ENCODE measurements at regions not wholly inside any gene's neighbourhood (a gene's known extent, or its start where the extent isn't known, plus 50 kb on each side); places are given as distances from the start of the nearest gene placed in this dataset.
"Not testable (repeated sequence)": the region's sequence is repeated elsewhere in the genome, so short reads cannot be mapped to it uniquely, and the experiment has no call there.

DNA sequence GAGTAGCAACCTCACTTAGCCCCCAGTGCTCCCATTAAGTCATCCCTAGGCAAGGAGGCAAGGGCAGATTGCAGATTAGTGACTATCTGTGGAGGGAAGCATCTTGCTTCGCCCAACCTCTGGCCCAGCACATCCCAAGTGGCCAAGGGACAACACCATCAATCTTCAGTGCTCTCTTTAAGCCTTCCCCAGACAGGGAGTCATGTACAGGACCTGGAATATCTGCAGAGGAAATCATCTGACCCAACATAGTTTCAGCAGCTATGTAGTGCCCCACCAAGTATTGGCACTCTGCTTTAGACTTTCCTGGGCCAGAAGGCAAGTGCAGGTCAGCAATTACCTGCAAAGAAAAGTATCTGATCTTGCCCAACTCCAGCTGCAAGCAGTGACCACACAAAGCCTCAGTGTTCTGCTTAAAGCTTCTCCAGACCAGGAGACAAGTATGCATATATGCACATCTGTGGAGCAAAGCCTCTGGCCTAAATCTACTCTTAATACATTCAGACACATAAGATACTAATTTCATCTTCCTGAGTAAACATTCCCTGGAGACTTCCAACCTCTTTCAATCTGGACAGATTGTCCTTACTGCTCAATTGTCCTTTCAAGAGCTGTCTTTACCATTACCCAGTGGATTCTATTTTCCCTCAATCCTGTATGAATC lies 224.8 kb upstream of the VLDLR start:
- DNase-seq: no peak

- not testable (repeated sequence) for DNase-seq
Measured at GRCh38 chr9:2397875-2398274, 223.7 kb upstream of the VLDLR start.

DNA sequence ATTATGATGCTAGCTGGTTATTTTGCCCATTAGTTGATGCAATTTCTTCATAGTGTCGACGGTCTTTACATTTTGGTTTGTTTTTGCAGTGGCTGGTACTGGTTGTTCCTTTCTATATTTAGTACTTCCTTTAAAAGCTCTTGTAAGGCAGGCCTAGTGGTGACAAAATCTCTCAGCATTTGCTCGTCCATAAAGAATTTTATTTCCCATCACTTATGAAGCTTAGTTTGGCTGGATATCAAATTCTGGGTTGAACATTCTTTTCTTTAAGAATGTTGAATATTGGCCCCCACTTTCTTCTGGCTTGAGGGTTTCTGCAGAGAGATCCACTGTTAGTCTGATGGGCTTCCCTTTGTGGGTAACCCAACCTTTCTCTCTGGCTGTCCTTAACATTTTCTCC lies 219.8 kb upstream of the VLDLR start:
- not testable (repeated sequence) for DNase-seq

DNA sequence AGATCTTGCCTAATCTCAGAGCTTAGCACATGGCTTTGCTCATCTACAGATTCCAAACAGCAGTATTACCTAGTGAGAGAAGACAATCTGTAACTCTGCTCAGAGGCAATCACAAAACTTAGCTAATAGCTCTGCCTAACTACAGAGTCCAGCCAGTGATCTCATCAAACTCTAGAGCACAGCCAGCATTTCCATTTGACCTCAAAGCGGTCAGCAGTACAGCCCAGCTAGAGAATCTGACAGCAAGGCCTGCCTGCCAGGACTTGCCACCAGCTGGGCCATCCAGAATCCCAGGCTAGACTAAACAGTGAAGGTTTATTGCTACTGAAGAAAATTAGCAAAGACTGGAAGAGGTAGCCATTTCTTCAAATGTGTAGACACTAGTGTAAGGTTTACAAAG lies 217.9 kb upstream of the VLDLR start:
- no peak for DNase-seq

- DNase-seq: no peak
Measured at GRCh38 chr9:2406252-2406651, 215.3 kb upstream of the VLDLR start.

- no peak for DNase-seq
Measured at GRCh38 chr9:2407450-2407849, 214.1 kb upstream of the VLDLR start.

- DNase-seq: no peak
Measured at GRCh38 chr9:2411459-2412215, 209.9 kb upstream of the VLDLR start.

GRCh38 chr9:2413160-2413805 lies 208.3 kb upstream of the VLDLR start:
- peak; percentile 56 for DNase-seq

GRCh38 chr9:2414465-2414864 lies 207.1 kb upstream of the VLDLR start:
- no peak for DNase-seq

DNA sequence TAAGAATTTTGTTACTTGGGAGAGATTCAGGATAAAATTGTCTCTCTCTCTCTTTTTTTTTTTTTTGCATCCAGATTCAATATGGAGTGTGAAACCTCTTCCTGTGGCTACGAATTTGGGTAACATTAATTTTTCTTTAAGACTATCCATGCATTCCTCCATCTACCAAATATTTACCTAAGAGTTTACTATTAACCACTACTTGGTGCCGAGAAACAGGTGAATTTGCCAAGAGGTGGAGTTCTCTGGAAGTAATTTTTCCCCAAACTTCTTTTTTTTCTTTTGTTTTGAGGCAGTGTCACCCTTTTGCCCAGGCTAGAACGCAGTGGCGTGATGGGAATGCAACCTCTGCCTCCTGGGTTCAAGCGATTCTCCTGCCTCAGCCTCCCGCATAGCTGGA lies 206.3 kb upstream of the VLDLR start:
- DNase-seq: no peak

DNA sequence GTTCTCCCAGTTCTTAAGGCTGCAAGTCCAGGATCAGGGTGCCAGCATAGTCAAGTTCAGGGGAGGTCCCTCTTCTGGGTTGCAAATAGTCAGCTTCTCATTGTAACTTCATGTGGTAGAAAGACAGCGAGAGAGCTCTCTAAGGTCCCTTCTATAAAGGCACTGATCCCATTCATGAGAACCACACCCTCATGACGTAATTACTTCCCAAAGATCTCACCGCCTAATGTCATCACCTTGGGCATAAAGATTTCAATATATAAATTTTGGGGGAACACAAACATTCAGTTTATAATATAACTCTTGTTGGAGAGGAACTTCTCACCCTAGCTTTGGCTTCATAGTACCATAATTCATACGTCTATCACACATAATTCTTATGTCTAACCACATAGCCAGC lies 203.9 kb upstream of the VLDLR start:
- DNase-seq: no peak

DNA sequence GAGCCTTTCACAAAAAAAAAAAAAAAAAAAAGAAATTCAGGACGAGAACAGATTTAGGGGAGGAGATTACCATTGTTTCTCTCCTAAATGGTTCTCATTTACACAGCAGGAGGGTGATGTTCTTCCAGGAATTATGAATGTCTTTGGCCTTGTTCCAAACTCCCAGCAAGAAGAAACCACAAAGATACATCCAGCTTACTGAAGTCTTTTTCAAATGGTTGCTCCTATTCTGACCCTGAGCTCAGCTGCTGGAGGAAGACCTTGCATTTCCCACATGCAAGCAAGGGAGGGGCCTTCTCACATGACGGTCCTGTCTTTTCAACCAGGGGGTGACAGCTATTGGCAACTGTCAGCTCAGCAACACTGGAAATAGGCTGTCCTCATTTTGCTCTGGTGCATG lies 203.0 kb upstream of the VLDLR start:
- DNase-seq: peak; percentile 83

GRCh38 chr9:2419347-2419746 lies 202.2 kb upstream of the VLDLR start:
- no peak for DNase-seq

DNA sequence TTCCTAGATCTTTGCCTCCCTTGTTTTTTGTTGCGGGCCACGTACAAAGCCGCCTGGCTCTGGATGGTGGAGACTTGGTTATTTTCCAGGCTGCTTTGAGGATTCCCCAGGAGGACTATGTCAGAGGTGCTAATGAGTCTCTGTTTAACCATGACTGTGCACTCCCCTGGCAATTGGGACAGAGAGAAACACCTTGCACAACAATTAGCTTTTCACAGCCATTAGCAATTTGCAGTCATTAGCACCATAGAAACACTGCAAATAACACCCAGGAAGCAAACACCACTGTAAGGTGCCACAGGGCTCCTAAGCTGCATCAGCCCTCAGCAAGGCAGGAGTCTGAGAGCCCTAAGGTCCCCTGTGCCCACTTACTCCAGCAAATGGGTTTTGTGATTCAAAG lies 201.0 kb upstream of the VLDLR start:
- no peak for DNase-seq

- DNase-seq: no peak
Measured at GRCh38 chr9:2424619-2425033, 197.0 kb upstream of the VLDLR start.

DNA sequence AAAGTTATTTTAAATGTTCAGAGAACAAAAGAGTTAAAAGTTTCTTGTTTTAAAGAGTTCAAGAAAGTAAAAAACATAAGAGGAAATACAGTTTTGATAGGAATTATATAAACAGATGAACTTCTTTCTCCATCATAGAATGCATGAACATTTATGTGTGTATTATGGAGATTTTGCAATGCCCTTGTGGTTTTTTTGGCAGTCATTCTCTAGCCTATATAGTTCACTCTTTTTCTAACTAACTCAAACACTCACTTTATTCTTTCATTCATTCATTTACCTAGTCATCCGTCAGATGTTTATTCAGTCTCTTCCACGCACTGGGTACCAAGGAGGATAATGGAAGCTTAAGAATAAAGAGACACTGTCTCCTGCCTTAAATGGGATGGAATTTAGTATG lies 195.9 kb upstream of the VLDLR start:
- no peak for DNase-seq

GRCh38 chr9:2427120-2427891 lies 194.3 kb upstream of the VLDLR start:
- no peak for DNase-seq

GRCh38 chr9:2439957-2440356 lies 181.6 kb upstream of the VLDLR start:
- DNase-seq: no peak

GRCh38 chr9:2443933-2444332 lies 177.7 kb upstream of the VLDLR start:
- not testable (repeated sequence) for DNase-seq

- no peak for DNase-seq
Measured at GRCh38 chr9:2448193-2448738, 173.3 kb upstream of the VLDLR start.

DNA sequence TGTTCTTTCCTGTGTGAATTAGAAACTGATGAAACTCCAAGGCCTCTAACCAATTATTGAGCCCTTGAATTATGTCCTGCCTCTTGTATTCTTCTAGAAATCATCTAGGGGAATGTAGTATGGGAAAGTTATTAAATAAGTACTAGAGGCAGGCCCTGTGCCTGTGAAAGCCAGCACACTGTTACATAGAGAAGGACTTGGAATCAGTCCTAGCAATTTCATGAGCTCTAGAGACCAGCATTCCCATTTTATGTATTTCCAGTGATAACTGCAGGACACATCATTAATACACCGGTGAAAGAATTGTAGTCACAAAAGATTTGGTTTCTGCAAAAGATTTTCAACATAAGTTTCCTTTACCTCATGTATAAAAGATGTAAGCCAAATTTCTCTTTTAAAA lies 168.5 kb upstream of the VLDLR start:
- no peak for DNase-seq

GRCh38 chr9:2453701-2454100 lies 167.9 kb upstream of the VLDLR start:
- DNase-seq: no peak

DNA sequence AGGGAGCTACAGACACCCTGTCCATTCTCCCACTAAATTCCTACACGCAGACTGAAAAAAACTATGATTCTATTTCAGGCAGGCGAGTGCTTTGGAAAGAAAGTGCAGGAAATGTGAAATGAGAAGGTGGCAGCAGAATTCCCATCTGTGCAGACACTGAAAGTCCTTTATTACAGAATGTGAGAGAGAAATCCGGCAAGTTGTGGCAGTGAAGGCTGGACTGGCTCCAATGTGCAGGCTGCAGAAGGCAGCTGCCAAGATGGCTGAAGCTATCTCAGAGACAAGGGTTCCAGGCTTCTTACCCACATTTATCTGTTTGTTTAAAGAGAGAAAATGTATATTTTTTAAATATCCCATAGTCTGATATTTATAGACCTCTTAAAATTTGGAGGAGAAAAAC lies 161.8 kb upstream of the VLDLR start:
- DNase-seq: peak; percentile 77
